ENCODE measurements at regions not wholly inside any gene's neighbourhood (a gene's known extent, or its start where the extent isn't known, plus 50 kb on each side); places are given as distances from the start of the nearest gene placed in this dataset.

DNA sequence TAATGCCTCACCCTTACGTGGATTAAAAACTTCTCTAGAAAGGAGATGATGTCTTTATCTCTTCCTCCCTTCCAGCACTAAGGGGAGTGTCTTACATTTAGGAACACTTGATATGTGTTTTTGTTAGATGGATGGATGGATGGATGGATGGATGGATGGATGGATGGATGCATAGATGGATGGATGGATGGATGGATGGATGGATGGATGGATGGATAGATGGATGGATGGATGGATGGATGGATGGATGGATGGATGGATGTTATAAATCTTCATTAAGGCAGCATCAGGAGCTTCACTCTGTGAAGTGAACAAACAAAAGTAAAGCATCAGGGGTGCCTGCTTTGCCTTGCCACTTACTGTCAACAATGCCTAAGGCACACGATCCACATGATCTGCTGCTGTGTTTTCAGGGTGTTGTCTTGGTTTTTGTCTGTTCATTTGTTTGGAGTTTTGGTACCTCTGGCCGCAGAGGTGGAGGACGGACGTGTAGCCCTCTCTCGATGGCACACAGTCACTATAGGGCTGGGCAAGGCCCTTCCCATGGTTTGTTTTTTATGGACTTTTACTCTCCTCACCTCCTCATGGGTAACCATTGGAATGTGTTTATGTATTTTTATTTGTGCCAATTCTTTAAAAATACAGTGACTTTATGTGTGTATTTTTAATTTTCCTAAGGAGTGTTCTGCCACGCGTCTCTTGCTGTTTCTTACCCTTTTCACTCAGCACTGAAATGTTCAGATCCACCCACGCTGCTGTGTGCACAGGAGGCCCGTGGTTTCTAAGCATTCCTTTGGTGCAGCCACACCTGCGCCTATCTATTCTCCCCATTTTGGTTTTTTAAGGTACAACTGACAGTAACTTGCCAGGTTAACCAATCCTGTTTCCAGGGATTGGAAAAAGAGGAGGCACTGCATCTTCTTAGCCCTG, 91.8 kb upstream of the ENPP6 start:
- DNase-seq = no peak

DNA sequence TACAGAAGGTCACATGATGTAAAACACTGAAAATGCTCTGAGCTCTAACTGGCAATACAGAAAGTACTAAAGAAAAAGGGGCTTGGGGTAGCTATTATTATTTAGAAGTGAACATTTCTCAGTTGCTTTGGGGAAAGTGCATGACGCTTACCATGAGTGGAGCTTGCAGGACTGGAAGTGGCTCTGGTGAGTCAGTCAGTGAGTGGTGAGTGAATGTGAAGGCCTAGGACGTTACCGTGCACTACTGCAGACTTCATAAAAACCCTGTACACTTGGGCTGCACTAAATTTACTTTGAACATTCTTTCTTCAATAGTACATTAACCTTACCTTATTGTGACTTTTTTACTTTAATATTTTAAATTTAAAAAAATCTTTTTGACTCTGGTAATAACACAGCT, 89.3 kb upstream of the ENPP6 start:
- DNase-seq = no peak

DNA sequence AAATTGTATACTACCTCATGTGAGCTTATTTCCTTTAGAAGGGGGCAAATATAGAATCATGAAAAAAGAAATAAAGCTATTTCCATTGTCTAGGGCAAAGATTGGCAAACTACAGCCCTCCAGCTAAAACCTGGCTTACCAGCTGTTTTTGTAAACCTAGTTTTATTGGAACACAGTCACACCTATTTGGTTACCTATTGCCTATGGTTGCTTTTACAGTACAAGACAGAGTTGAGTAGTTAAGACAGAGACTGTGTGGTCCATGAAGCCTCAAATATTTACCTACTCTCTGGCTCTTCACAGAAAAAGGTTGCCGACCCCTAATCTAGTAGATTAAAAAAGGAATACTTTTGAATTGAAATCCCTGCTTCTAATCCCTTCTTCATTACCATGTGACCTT, 88.8 kb upstream of the ENPP6 start:
- no peak for DNase-seq

DNA sequence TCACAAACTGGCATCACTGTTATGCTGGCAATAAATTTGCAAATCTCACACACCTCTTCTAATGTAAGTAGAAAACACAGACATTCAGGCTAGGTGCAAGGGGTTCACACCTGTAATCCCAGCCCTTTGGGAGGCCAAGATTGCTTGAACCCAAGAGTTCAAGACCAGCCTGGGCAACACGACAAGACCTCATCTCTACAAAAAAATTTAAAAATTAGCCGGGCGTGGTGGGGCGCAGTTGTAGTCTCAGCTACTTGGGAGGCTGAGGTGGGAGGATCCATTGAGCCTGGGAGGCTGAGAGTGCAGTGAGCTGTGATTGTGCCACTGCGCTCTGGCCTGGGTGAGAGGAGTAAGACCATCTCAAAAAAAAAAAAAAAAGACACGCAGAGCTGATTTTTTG, 83.1 kb upstream of the ENPP6 start:
- no peak for DNase-seq

DNA sequence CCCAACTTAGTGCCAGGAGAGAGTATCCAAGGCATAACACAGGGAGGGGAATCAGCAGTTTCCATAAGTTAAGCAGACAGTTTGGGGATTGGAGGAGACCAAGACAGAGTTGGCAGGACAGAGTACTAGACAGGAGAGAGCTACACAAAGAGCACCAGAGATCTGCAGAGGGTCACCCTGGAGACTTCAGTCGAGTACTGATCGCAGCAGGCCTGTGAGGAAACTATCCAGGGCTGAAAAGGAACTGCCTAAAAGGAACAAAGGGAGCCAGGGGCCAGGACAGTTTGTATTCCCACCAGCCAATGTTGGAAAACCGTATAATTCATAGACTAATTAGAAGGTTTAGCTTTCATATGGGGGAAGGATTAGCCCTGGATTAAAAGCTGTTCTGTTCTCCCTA, 80.6 kb upstream of the ENPP6 start:
- no peak for DNase-seq

DNA sequence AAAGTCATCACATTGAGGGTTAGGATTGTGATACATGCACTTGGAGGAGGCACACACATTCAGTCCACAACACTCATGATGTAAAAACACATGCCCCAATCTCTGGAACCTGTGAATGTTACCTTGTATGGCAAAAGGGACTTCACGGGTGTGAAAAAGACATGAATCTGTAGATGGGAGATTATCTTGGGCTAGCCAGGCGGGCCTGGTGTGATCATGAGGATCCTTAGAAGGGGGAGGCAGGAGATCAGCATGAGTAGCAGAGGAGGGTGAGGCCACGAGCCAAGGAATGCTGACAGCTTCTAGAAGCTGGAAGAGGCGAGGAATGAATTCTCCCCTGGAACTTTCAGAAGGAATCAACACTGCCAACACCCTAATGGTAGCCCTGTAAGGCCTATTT, 77.5 kb upstream of the ENPP6 start:
- DNase-seq = no peak

DNA sequence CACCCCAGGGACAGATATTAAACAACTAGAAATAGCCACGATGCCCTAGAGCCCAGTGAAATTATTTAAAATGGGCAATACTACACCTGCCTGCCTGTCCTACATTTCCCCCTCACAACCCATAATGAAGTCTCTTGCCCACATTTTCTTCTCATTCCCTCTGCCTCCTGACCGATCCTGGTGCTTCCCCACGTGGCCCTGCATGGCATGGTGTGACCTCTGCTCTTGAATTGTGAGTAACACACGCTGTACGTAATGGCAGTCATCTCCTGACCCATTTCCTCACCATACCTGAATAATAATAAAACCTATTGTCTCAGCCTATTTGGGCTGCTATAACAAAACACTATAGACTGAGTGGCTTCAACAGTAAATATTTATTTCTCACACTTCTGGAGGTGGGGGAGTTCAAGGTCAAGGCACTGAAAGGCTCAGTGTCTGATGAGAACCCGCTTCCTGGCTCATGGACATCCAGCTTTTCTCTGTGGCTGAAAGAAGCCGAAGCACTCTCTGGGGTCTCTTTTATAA, 77.0 kb upstream of the ENPP6 start:
- no peak for DNase-seq

DNA sequence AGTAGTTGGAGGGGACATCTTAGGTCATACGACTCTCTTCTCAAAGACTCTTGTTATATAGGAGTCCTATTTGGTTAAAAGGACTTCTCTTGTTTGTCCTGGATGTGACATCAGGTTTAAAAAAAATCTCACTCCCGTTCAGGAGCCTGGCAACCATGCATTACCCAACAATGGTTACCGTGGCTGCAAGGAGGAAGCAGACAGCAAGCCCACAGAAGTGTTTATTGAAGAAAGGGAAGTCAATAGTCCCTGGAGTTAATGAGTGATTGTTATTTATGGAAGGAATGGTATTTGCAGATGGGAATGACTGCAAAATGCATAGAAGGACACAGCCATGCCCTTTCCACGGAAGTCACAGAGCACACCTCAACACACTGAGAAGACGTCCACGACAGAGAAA, 75.9 kb upstream of the ENPP6 start:
- DNase-seq = peak; percentile 48

DNA sequence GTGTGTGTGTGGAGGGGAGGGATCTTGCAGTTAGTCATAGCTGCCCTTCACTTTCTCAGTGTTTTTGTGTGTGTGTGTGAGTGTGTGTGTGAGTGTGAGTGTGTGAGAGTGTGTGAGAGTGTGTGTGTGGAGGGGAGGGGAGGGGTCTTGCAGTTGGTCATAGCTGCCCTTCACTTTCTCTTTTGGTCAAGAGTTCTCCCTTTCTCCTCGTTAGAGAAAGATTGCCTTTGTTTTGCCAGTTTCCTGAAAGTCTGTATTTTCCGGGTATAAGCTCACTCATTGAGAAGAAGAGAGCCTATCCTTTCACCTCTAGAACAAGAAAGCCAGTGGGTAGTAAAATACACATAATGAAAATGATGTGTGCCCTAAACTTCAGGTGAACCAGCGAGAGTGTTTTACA, 75.2 kb upstream of the ENPP6 start:
- DNase-seq = no peak

DNA sequence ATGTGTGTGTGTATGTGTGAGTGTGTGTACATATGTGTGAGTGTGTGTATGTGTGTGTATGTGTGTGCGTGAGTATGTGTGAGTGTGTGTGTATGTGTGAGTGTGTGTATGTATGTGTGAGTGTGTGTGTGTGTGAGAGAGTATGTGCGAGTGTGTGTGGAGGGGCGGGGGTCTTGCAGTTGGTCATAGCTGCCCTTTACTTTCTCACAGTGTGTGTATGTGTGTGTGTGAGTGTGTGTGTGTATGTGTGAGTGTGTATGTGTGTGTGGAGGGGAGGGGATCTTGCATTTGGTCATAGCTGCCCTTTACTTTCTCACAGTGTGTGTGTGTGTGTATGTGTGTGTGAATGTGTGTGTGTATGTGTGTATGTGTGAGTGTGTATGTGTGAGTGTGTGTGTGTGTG, 74.8 kb upstream of the ENPP6 start:
- no peak for DNase-seq

DNA sequence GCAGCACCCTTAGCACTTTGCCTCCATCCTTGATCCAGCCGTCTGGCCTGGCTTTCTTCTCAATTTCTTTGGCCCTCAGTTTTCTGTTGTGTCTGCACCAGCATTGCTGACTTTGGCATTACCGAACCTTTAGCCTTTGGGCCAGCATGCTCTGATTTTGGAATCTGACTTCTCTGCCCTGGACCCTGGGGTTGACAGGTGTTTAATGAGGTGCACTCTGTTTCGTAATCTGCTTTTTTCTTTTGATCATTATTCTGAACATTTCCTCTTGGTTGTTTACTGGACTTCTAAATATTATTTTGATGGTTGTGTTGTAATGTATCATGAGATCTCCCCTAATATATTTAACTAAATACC, 71.5 kb upstream of the ENPP6 start:
- no peak for DNase-seq

DNA sequence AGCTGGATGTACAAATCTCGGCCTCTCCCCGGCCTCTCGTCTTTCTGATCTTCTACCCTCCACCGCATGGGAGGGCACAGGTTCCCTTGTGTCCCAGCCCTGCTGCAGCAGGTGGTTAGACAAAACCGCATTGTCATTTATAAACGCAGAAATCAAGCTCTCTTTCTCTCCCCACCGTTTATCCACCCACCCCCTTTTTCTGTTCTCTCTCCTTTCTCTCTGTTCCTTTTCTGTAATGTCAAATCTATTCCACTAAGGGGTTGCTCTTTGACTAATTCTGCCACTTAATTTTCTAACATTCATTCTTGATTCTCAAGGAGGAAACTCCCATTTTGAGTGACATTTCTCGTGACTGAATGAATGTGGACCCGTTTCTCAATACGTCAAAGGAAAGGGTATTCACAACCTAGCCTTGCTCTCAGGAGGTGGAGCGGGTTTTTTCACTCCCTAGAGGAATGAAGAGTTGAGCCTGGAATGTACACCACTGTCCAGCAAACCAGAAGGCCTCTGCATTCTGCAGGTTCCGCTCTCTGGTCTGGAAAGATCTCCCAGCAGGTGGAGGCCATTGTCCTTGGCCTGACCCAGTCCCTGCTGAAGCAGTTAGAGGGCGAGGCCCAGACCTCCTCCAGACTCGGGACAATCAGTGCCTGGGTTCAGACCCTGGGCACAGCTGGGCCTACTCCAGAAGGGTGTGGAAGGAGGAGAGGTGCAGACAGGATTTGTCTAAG, 70.9 kb upstream of the ENPP6 start:
- no peak for DNase-seq

DNA sequence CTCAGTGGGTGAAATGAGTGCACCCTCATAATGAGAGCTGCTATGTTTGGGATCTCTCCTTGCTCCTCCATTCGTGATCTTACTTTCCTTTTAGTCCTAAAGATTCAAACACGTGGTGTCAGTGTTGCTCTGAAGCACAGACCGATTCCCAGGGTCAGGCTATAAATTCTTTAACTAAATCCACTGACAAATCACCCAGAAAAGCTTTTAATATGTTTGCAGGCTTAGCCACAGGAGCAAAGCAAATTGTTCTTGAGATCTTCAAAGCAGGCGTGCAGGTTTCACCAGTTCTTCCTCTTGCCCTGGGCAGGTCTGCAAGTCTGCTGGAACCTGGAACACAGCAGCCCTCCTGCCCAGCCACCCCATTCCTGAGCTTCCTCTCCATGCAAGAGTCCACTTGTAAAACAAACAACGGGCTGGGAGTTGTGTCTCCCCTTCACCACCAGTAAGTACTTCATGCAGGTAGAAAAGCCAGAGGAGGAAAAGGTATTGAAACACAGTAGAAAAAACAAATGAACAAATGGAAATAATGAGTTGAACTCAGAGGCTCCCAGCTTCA, 70.1 kb upstream of the ENPP6 start:
- no peak for DNase-seq

DNA sequence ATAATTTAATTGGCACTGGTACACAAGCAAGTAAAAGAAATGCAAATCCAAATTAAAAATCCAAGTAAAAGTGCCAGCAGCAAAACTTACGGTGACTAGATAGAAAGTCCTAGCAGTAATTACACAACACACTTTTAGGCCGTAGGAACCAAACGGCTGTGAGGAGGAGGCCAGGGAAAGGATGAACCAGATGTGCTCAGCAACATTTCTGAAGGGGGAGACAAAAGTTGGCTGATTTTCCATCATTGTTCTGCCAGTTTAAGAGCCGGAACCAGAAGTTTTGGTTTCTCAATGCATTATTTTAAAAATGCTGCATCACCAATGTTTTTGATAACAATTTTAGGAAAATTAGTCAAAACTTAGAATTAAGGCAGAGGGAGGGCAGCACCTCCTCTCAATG, 68.7 kb upstream of the ENPP6 start:
- no peak for DNase-seq

DNA sequence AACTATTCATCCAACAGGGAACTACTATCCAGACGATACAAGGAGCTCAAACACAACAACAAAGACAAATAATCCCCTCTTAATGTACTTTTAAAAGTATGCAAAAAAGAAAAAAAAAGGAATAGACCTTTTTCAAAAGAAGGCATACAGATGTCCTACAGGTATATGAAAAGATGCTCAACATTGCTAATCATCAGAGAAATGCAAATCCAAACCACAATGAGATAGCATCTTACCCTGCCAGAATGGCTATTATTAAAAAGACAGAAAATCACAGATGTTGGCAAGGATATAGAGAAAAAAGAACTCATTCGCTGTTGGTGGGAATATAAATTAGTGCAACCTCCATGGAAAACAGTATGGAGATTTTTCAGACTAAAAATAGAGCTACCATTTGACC, 67.1 kb upstream of the ENPP6 start:
- DNase-seq = no peak

DNA sequence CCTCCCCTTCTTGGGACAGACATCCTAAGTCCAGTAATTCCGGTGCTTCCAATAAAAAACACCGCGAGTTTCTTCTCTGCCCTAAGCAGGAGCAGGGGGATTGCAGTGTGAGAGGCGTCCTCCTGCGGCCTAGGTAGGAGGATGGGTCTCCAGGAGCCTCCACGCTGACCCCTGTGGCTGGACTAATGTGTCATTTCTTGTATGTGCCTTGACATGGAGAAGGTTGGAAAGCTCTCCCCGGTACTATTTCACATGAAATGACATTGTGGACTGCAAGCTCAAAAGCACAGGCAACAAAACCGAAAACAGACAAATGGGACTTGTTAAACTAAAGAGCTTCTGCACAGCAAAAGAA, 66.6 kb upstream of the ENPP6 start:
- DNase-seq = no peak

DNA sequence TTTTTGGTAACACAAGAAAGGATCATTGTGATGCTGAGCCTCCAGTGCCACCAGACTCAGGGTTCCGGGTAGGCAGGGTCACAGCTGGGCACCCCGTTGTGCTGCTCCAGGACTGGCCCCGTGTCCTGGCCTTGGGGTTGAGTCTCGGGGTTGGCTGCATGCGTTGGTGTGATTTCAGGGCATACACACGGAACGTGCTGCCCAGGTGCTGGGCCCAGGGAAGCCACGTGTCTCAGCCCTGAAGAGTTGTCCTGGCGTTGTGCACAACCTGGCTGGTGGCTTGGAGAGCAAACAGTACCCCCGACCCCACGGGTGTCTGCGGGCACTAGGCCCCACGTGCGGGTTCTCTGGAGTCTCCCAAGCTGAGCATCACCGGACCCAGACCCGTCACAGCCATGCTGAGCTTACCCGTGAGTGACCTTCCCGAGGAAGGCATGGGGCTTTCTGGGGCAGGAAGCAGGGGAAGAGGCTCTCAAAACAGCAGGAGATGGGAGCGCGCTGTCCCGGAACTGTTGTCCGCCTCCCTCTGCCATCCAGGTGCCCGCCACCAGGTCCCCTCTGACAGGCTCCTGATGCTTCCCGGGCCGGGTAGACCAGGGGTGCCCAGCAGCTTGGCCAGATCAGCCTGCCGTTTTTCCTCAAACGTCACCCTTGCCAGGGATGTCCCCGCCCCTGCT, 66.1 kb upstream of the ENPP6 start:
- no peak for DNase-seq

DNA sequence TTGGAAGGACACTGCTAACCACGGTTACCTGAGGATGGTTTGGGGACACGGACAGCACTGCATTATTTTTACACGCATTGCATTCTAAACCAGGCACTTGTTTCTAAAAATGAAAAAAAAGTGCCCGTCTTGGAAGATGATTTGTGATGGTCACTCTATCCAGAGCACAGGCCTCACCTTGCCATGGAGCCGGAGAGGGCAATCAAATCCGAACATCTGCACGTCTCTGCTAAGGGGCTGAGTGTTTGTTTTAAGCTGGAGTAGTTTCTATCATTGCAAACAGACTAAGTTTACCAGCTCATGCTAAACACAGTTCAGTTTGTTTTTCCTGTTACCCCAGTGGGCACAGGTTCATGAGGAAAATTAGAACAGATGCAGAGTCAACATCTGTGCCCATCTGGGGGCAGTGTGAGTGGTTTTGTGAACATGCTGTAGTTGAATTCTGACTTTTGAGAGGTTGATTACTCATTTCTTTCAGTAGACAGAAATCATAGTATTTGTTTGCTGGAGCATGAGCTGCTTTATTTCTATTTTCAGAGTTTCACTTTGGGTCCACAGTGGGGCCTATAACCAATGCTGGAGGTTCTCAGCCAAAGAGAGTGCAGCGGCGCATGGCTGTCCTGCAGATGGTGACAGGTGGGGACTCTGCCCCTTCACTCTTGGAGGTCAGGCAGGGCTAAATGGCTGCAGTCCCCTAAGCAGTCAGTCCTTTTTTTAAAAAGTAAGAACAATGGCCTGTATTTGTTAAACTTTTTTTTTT, 65.4 kb upstream of the ENPP6 start:
- peak; percentile 56 for DNase-seq

DNA sequence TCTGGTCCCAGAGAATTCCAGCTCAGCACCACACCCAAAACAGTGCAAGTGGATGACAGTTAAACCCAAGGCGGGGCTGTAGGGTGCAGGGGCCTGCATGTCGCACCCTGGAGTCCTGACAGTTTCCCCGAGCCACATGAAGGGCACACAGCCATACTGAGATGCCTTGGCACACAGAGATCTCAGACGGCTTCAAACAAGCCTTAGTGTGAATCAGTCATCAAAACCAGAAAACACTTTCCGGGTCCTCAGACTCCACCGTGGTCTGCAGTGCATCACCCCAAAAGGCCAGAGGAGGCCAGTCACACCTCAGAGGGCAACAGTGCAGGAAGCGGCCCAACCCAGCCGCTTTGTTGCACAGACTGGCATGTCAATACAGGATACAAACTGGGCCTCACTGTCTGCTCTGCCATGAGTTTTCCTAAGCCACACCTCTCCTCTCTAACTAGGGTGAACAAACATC, 64.6 kb upstream of the ENPP6 start:
- DNase-seq = peak; percentile 45

DNA sequence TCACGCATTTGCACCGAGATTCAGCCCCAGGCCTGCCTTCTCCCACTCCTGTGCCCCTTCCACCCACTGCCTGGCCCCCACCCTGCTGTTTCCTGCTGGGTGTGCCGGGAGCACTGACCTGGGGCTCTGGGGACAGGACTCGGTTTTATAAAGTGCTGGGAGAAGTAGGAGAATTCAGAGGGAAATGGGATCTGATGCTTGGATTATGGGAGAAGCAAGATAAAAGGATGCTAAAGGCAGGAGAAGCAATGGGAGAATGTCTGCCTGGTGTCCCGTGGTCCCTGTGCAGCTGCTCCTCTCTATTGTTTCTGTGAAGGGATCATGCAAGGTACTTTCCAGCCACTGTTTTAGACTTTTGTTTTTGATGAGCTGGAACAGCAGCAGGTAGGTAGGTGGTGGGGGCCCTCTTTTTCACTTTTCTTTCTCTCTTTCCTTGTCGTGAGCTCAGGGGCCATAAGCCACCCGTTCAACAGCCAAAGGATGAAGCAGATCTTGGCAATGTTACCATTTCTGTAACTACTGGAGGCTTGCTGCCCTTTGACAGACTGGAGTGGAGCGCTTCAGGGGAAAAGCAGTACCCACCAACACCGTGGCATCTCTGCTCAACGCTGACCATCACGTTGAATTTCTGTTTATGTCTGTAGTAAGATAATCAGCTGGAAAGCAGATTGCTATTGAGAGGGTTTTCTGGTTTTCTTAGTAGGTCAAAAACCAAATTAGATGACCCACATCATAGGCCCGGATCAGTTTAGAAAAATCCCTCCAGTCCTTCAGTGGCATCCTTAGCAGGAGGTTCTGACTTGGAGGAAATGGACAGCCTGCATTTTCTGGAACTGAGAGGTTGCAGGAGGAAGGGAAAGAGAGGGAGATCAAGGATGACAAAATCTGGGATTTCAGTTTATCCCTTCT, 63.8 kb upstream of the ENPP6 start:
- DNase-seq = no peak

DNA sequence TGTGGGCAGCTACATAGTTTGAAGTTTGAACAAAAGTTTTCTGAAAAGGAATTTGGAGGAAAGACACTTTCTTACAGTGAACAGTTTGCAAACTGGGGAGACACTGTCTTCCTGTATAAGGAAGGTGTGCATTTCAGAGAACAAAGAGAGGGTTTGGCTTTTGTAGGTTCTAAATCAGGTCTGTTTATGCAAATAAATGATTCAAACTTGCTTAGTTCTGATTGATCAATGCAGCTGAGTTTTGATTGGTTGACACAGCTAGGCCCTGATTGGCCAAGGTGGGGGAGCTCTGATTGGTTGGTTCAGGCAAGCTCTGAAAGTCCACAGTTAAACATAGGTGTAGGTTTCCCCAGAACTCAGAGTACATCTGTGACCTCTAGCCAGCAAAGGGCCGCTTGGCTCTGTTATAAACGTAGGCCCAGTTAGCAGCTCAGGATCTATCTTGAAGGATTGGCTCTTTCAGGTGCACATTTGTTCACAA, 63.0 kb upstream of the ENPP6 start:
- DNase-seq = no peak

Data from NCI-H2029 treated with DMSO at 0.1 percent for 48 hours (cell line).